SK-MEL-5 (cell line): ENCODE measurements at regions not wholly inside any gene's neighbourhood (a gene's known extent, or its start where the extent isn't known, plus 50 kb on each side); places are given as distances from the start of the nearest gene placed in this dataset.

Source experiments
- DNase-seq: peaks from one replicate; pipeline ENCODE4 v3.0.0-alpha.2; 2016; ENCODE audit warnings: low read depth, low spot score
- in situ Hi-C: cut with HindIII; loops from 2 replicates; pipeline ENCODE4 v1.10.0; 2016; ENCODE audit warnings: low sequenced_read_pairs, high pct_unique_total_duplicates, low pct_unique_long_range_greater_than_20kb

GRCh38 chr1:82179131-82179530, 378.4 kb downstream of the ADGRL2 start:
- no peak for DNase-seq
- in situ Hi-C loops, result no loop called here

GRCh38 chr1:82177192-82177591, 376.5 kb downstream of the ADGRL2 start:
- in situ Hi-C loops, result no loop called here
- no peak for DNase-seq

DNA sequence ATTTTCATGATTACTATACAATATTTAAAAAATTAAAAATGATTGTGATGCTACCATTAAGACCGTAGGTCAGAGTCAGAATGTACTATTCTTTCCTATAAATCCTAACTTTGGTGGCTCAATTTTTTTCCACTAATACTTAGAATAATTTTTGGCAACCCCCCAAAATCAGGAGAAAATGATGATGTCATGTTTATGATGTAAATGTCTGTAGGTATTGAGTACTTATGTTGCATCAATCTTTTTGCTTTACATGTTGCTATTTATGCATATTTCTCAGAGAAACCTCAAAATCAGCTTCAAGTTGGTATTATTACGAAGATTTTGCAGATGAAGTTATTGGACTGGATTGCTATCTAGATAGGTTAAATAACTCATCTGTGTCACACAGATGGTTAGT, 371.2 kb downstream of the ADGRL2 start:
- DNase-seq, result no peak
- in situ Hi-C loops, result no loop called here

DNA sequence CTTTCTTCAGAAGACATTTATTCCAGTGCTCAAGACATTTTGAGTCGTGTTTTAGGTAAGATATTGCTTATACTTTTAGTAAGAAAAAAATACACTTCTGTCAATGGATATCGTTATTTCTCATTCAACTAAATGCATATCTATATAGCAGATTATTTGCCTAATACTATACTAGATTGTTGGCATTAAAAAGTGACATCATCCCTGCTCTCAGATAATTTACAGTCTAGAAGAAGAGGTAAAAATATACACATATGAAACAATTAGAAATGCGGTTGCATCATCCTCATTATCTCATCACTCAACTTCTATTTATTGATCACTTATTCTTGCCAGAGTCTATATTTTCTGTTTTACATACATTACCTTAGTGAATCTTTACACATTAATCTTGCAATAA, 367.7 kb downstream of the ADGRL2 start:
- no peak for DNase-seq
- in situ Hi-C loops, result no loop called here

GRCh38 chr1:82165304-82165703, 364.6 kb downstream of the ADGRL2 start:
- in situ Hi-C loops, result no loop called here
- DNase-seq, result no peak

GRCh38 chr1:82162486-82163420, 362.0 kb downstream of the ADGRL2 start:
- no peak for DNase-seq
- in situ Hi-C loops, result no loop called here

- no peak for DNase-seq
- in situ Hi-C loops, result no loop called here
Measured at GRCh38 chr1:82161700-82162141, 361.0 kb downstream of the ADGRL2 start.

GRCh38 chr1:82160903-82161302, 360.2 kb downstream of the ADGRL2 start:
- in situ Hi-C loops, result no loop called here
- DNase-seq, result no peak

DNA sequence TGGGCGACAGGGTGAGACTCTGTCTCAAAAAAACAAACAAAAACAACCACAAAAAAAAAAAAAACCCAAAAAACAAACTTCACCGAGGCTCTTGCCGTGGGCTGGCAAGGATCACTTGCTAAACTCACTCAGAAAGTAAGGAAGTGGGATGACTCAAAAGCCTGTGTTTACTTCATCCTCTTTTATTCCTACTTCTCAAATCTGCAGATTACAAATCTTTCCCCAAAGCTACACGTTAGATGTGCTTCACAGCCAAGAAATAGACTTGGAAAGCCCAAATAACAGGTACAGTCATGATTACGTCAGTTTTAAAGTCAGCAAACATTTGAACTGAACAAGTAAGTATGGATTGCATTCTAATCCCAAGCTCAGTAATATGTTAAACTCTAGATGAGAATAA, 359.3 kb downstream of the ADGRL2 start:
- DNase-seq, result no peak
- in situ Hi-C loops, result no loop called here

DNA sequence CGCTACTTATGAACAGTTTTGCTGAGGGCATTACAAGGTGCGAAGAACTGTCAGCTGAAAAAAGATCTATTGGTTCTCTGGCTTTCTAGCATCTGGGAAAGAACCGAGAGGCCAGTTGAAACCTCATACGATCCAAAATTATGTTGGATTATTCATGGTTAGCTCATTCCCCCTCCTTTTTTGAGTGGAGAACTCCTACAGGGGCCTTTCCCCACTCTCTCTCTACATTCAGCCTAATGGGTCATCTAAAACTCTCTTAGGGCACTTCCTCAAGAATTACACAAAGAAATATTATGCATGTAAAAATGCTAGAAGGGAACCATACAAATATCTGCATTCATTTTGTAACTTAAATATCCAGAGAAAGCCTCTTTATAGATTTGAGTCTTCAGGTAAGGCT, 358.2 kb downstream of the ADGRL2 start:
- in situ Hi-C loops, result no loop called here

DNA sequence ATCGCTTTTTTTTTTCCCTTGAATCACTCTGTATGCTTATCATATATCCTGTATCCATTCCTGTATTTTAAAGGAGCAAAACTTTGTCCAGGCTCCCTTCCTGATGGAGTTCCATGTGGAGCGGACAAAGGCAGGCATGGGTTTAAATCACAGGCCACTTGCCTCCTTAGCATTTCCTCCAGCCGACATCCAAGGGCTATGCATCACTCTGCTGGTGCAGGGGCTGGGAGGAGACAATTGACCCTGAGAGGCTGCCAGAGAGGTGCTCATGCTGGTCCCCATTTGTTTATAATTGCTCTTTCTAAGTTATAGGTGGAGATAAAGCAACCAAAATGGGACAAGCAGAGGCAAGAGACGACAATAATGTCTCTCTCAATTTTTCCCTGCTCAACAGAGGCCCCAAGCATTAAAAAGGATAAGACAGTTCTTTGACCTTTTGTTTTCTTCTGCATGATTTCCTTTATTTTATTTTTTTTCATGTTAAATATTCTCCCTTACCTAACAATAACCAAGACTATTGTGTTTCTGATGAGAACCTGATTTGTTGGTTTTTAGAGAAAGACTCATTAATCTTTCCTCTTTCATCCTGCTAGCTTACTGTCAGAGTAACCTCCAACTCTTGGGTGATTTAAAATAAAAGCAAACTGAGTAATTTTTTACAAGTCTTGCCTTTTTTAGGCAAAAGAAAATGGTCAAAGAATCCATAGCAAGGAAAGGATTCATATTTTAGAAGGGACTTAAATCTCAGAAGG, 353.7 kb downstream of the ADGRL2 start:
- no peak for DNase-seq
- in situ Hi-C loops, result no loop called here

More for the DNA sequence above, 358.2 kb downstream of the ADGRL2 start:
- DNase-seq, result no peak

- no peak for DNase-seq
- in situ Hi-C loops, result no loop called here
Measured at GRCh38 chr1:82153752-82154151, 353.0 kb downstream of the ADGRL2 start.

DNA sequence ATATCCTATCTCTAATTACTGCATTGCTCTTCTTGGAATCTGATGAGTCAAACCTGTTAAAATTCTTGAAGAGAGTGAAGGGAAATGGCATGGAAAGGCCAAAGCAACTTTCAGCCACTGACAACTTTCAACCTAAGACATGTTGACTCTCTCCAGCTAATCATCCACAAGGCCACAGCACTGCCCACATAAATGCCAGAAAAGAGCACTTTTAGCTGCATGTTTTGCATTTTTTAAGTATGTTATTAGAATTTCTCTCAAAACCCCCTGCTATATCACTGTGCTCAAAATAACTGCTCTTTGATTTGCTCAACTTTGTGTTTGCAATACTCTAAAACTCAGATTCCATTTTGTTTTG, 352.5 kb downstream of the ADGRL2 start:
- DNase-seq, result no peak
- in situ Hi-C loops, result no loop called here

GRCh38 chr1:82152356-82153271, 351.9 kb downstream of the ADGRL2 start:
- in situ Hi-C loops, result no loop called here

DNA sequence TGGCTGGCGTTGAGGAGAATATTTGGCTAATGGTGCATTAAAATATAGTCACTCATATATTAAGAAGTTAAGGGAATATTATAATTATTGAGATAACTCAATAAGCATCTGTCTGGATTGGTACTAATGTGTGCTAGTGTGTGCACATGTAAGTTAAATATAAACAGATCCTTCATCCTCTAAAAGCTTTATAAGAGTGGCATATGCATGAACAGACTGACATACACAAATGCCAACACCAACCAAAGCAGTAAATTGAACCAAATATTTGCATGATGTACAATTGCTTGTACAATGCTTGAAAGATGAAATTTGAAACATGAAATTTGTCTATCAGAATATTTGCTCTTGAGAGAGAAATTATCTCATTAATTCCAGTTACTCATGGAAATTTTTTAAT, 344.9 kb downstream of the ADGRL2 start:
- in situ Hi-C loops, result no loop called here
- no peak for DNase-seq

More at GRCh38 chr1:82152356-82153271, 351.9 kb downstream of the ADGRL2 start:
- no peak for DNase-seq

DNA sequence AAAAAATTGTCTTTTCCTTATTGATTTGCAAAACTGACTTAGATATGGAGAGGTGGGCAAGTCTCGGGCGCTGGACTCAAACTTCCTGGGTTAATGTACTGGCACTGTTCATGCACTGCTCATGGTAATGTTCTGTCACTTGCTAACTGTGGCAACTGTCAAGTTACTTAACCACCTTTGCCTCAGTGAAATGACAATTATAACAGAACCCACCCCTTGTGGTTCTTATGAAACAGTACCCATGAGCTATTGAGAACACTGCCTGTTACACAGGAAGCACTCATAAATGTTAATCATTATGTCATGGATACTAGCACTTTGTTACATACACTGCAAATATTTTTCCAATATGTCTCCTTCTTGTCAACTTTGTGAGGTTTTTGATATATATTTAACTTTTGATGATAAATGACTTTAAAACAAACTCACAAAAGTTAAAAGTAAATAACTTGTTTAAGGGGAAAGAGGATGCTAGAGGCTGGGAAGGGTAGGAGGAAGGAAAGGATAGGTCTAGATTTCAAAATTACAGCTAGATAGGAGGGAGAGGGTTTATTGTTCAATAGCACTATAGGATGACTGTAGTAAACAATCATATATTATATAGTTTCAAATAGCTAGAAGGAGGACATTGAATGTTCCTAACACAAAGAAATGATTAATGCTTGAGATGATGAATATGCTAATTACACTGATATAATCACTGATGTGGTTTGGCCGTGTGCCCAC, 342.5 kb downstream of the ADGRL2 start:
- in situ Hi-C loops, result no loop called here

GRCh38 chr1:82141390-82141789, 340.7 kb downstream of the ADGRL2 start:
- in situ Hi-C loops, result no loop called here
- no peak for DNase-seq

More for the DNA sequence above, 342.5 kb downstream of the ADGRL2 start:
- DNase-seq, result no peak
